IMR-90 (cell line): ENCODE measurements at regions not wholly inside any gene's neighbourhood (a gene's known extent, or its start where the extent isn't known, plus 50 kb on each side); places are given as distances from the start of the nearest gene placed in this dataset.

Source experiments
- ATAC-seq: fragments of 200-7000 bp; cut with Tn5 transposase; 2 replicates; pipeline ENCODE4 v1.9.1; 2020; ENCODE audit warnings: low read depth, mild to moderate bottlenecking, moderate library complexity
- BruUV-seq: library from RNA; stranded (reverse); fragments of 400-500 nt; replicated peaks from 2 replicates; lab custom pipeline; 2021; lab: Mats Ljungman, UMichigan
- CTCF ChIA-PET: fragments of 300-600 bp; formaldehyde crosslinking; extraction: SDS; loops from one replicate; lab custom pipeline; 2021; ENCODE audit warnings: antibody characterized with exemption; lab: Yijun Ruan, JAX
- POLR2A ChIA-PET: fragments of 300-600 bp; sonication (Branson Sonifier 250); formaldehyde crosslinking; loops from one replicate; lab custom pipeline; 2022; ENCODE audit warnings: antibody characterized with exemption; ENCODE audit not compliant: unreplicated experiment; lab: Charles Lee
- DNase-seq: peaks from one replicate; pipeline ENCODE4 v3.0.0; 2013
- H2AFZ ChIP-seq: replicated peaks from 2 replicates; pipeline ENCODE3; 2013; ENCODE audit warnings: low read length, mild to moderate bottlenecking; ENCODE audit not compliant: poor library complexity
- H2AK5ac ChIP-seq: 2 replicates; pipeline ENCODE4 v1.6.1; 2013; ENCODE audit warnings: low read depth, low read length, inconsistent platforms
- H2AK9ac ChIP-seq: replicated peaks from 2 replicates; pipeline ENCODE3; 2013; ENCODE audit warnings: mild to moderate bottlenecking, low read depth, low read length, moderate library complexity; ENCODE audit not compliant: poor library complexity
- H2BK120ac ChIP-seq: 2 replicates; pipeline ENCODE4 v1.6.1; 2013; ENCODE audit warnings: low read depth, low read length, inconsistent platforms
- H2BK15ac ChIP-seq: 3 replicates; pipeline ENCODE4 v1.6.1; 2013; ENCODE audit warnings: low read depth, low read length, inconsistent platforms
- H2BK20ac ChIP-seq: 2 replicates; pipeline ENCODE4 v1.6.1; 2013; ENCODE audit warnings: low read depth, mild to moderate bottlenecking, inconsistent platforms, low read length, moderate library complexity
- H2BK5ac ChIP-seq: 2 replicates; pipeline ENCODE4 v1.6.1; 2013; ENCODE audit warnings: mild to moderate bottlenecking, low read depth, low read length, inconsistent platforms; ENCODE audit not compliant: poor library complexity, severe bottlenecking
- H3K14ac ChIP-seq: replicated peaks from 2 replicates; pipeline ENCODE4 v1.6.1; 2013; ENCODE audit warnings: low read depth, low read length, inconsistent platforms
- H3K18ac ChIP-seq: 2 replicates; pipeline ENCODE4 v1.6.1; 2013; ENCODE audit warnings: low read depth, low read length, control low read depth
- H3K23ac ChIP-seq: 2 replicates; pipeline ENCODE4 v1.6.1; 2013; ENCODE audit warnings: low read depth, low read length, inconsistent platforms
- H3K27ac ChIP-seq: 2 replicates; pipeline ENCODE4 v1.5.1; 2013; ENCODE audit warnings: mild to moderate bottlenecking, control low read depth, low read length; ENCODE audit not compliant: insufficient read depth
- H3K27me3 ChIP-seq: 2 replicates; pipeline ENCODE4 v1.6.1; 2013; ENCODE audit warnings: low read length; ENCODE audit not compliant: control insufficient read depth, insufficient read depth
- H3K36me3 ChIP-seq: 2 replicates; pipeline ENCODE4 v1.6.1; 2013; ENCODE audit warnings: low read length, mixed read lengths; ENCODE audit not compliant: control insufficient read depth, insufficient read depth
- H3K4ac ChIP-seq: 2 replicates; pipeline ENCODE4 v1.6.1; 2013; ENCODE audit warnings: low read depth, low read length, inconsistent platforms
- H3K4me1 ChIP-seq: 2 replicates; pipeline ENCODE4 v1.6.1; 2013; ENCODE audit warnings: low read length, mixed read lengths; ENCODE audit not compliant: control insufficient read depth, insufficient read depth
- H3K4me2 ChIP-seq: 2 replicates; pipeline ENCODE4 v1.6.1; 2013; ENCODE audit warnings: low read depth, mild to moderate bottlenecking, control low read depth, low read length, moderate library complexity
- H3K4me3 ChIP-seq: 2 replicates; pipeline ENCODE4 v1.5.1; 2013; ENCODE audit warnings: low read depth, mild to moderate bottlenecking, control low read depth, low read length, moderate library complexity; ENCODE audit not compliant: insufficient read depth
- H3K56ac ChIP-seq: 2 replicates; pipeline ENCODE4 v1.6.1; 2013; ENCODE audit warnings: low read length, inconsistent platforms; ENCODE audit not compliant: insufficient read depth; ENCODE audit errors: extremely low read depth
- H3K79me1 ChIP-seq, 2 experiments: 2 replicates each; pipeline ENCODE4 v1.6.1; 2013; ENCODE audit warnings: low read length in 2 of 2, inconsistent platforms in 1 of 2, low read depth in 1 of 2
- H3K9ac ChIP-seq: 2 replicates; pipeline ENCODE4 v1.6.1; 2013; ENCODE audit warnings: low read depth, low read length, control low read depth
- H3K9me1 ChIP-seq: 2 replicates; pipeline ENCODE4 v1.6.1; 2013; ENCODE audit warnings: low read length, inconsistent platforms; ENCODE audit not compliant: insufficient read depth
- H3K9me3 ChIP-seq: 2 replicates; pipeline ENCODE4 v1.6.1; 2013; ENCODE audit warnings: low read length; ENCODE audit not compliant: control insufficient read depth, insufficient read depth
- H4K20me1 ChIP-seq: 2 replicates; pipeline ENCODE4 v1.6.1; 2013; ENCODE audit warnings: low read length, inconsistent platforms; ENCODE audit not compliant: insufficient read depth
- H4K5ac ChIP-seq: 2 replicates; pipeline ENCODE4 v1.6.1; 2013; ENCODE audit warnings: mild to moderate bottlenecking, low read depth, low read length, control low read depth
- H4K8ac ChIP-seq, 2 experiments: 2 replicates each; pipeline ENCODE4 v1.6.1; 2013; ENCODE audit warnings: low read depth in 2 of 2, low read length in 2 of 2, control low read depth in 1 of 2, inconsistent platforms in 1 of 2
- H4K91ac ChIP-seq: 2 replicates; pipeline ENCODE4 v1.6.1; 2013; ENCODE audit warnings: low read depth, low read length, inconsistent platforms; ENCODE audit not compliant: insufficient read depth
- CHD1 ChIP-seq: IDR thresholded peaks from 2 replicates; pipeline ENCODE4 v1.6.1; 2012; ENCODE audit warnings: low read depth, low read length, improper control_type of control experiment
- FOS ChIP-seq: fragments of 150-350 bp; IDR thresholded peaks from 2 replicates; pipeline ENCODE4 v1.6.1; 2016; ENCODE audit warnings: low read depth, low read length
- MAFK ChIP-seq: IDR thresholded peaks from 2 replicates; pipeline ENCODE4 v1.6.1; 2012; ENCODE audit warnings: low read depth, low read length, improper control_type of control experiment
- MAZ ChIP-seq: IDR thresholded peaks from 2 replicates; pipeline ENCODE4 v1.6.1; 2012; ENCODE audit warnings: low read depth, mild to moderate bottlenecking, low read length, improper control_type of control experiment, moderate library complexity, borderline replicate concordance
- MXI1 ChIP-seq: IDR thresholded peaks from 2 replicates; pipeline ENCODE4 v1.6.1; 2012; ENCODE audit warnings: low read depth, mild to moderate bottlenecking, low read length, moderate library complexity, borderline replicate concordance
- NFE2L2 ChIP-seq: fragments of 150-350 bp; IDR thresholded peaks from 2 replicates; pipeline ENCODE4 v1.6.1; 2016; ENCODE audit warnings: low read depth, mild to moderate bottlenecking, low read length
- POLR2A ChIP-seq: IDR thresholded peaks from 2 replicates; pipeline ENCODE4 v1.6.1; 2012; ENCODE audit warnings: mild to moderate bottlenecking, low read depth, low read length
- RAD21 ChIP-seq: IDR thresholded peaks from 2 replicates; pipeline ENCODE4 v1.6.1; 2012; ENCODE audit warnings: low read length, improper control_type of control experiment
- WGBS, 2 experiments: methylation state at CpG; one replicate each; pipeline versions ENCODE4 v1.1.5 to v1.1.7; 2013; ENCODE audit warnings: missing lambda C conversion rate in 2 of 2; ENCODE audit not compliant: insufficient read length in 1 of 2; ENCODE audit errors: extremely low coverage in 2 of 2; 5-methylcytosine and 5-hydroxymethylcytosine counted together
- dilution Hi-C: fragments of 300-500 bp; cut with HindIII; formaldehyde crosslinking; loops from one replicate; pipeline ENCODE4 v1.14.3; 2018; ENCODE audit warnings: low sequenced_read_pairs; ENCODE audit not compliant: unreplicated experiment
- in situ Hi-C: fragments of 300-500 bp; cut with MboI; formaldehyde crosslinking; loops from 3 replicates; pipeline ENCODE4 v1.14.3; 2019; ENCODE audit warnings: low sequenced_read_pairs, inconsistent platforms, mixed read lengths
- intact Hi-C: fragments of 100-400 bp; cut with micrococcal nuclease; formaldehyde crosslinking; loops from 2 replicates; pipeline ENCODE4 v1.10.0; 2022
- TF ChIP-seq, protein P1 (sequence below): fragments of 150-350 bp; IDR thresholded peaks from 2 replicates; pipeline ENCODE4 v1.6.1; 2016; ENCODE audit warnings: low read depth, mild to moderate bottlenecking, low read length, moderate library complexity, borderline replicate concordance
- TF ChIP-seq, protein P2 (sequence below): conservative IDR thresholded peaks from 2 replicates; pipeline ENCODE4 v1.5.1; 2012; ENCODE audit warnings: mild to moderate bottlenecking, low read depth, low read length, improper control_type of control experiment

DNA sequence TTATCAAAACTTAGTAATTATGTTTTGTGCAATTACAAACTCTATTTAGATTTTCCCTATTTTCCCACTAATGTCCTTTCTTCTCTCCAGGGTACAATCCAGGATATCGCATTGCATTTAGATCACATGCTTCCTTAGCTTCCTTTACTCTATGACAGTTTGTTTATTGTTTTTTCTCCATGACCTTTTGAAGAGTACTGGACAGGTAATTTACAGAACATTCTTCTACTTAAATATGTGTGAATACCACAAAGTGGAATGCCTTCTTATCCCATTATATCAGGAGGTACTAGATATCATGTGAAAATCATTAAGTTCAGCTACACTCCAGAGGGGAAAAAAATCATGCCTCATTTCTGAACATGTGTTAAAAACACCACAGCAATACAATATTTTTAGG is 776.6 kb upstream of the CDH9 start:
- Histone ChIP-seq H3K4me1 (no peaks in the 10 kb centered on the region), H3K4me3 (no peak overlapping the region), H3K27me3 (no peaks in the 10 kb centered on the region), H3K4me2 (no peak overlapping the region), H2AK9ac (no peak overlapping the region), H3K56ac (no peak overlapping the region), H3K14ac (no peak overlapping the region), H2AFZ (no peak overlapping the region), H4K8ac (no peak overlapping the region), H4K5ac (no peak overlapping the region), H3K27ac (no peak overlapping the region), H3K9me1 (no peaks in the 10 kb centered on the region), H2BK15ac (no peak overlapping the region), H3K18ac (no peak overlapping the region), H3K36me3 (no peaks in the 10 kb centered on the region), H3K4ac (no peak overlapping the region), H4K91ac (no peak overlapping the region), H4K20me1 (no peaks in the 10 kb centered on the region), H2AK5ac (no peak overlapping the region), H3K79me1 (no peaks in the 10 kb centered on the region), H3K9me3 (no peaks in the 10 kb centered on the region; the same call in 1 of the 2 replicates), H3K9ac (no peak overlapping the region), H2BK5ac (no peak overlapping the region), H3K23ac (no peak overlapping the region), H2BK20ac (no peak overlapping the region), H2BK120ac (no peak overlapping the region)
- ChIA-PET POLR2A (no interaction called here), CTCF (no interaction called here)
- no peak for TF ChIP-seq CHD1
- TF ChIP-seq FOS = no peak
- TF ChIP-seq NFE2L2 = no peak
- no peak for TF ChIP-seq RAD21
- TF ChIP-seq, protein P1, sequence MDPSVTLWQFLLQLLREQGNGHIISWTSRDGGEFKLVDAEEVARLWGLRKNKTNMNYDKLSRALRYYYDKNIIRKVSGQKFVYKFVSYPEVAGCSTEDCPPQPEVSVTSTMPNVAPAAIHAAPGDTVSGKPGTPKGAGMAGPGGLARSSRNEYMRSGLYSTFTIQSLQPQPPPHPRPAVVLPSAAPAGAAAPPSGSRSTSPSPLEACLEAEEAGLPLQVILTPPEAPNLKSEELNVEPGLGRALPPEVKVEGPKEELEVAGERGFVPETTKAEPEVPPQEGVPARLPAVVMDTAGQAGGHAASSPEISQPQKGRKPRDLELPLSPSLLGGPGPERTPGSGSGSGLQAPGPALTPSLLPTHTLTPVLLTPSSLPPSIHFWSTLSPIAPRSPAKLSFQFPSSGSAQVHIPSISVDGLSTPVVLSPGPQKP = no peak
- TF ChIP-seq, protein P2, sequence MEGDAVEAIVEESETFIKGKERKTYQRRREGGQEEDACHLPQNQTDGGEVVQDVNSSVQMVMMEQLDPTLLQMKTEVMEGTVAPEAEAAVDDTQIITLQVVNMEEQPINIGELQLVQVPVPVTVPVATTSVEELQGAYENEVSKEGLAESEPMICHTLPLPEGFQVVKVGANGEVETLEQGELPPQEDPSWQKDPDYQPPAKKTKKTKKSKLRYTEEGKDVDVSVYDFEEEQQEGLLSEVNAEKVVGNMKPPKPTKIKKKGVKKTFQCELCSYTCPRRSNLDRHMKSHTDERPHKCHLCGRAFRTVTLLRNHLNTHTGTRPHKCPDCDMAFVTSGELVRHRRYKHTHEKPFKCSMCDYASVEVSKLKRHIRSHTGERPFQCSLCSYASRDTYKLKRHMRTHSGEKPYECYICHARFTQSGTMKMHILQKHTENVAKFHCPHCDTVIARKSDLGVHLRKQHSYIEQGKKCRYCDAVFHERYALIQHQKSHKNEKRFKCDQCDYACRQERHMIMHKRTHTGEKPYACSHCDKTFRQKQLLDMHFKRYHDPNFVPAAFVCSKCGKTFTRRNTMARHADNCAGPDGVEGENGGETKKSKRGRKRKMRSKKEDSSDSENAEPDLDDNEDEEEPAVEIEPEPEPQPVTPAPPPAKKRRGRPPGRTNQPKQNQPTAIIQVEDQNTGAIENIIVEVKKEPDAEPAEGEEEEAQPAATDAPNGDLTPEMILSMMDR = no peak
- TF ChIP-seq POLR2A = no peak
- no peak for TF ChIP-seq MAZ
- TF ChIP-seq MAFK = no peak
- no peak for TF ChIP-seq MXI1
- in situ Hi-C loops = no loop called here
- dilution Hi-C loops = no loop called here
- no TSS peak for BruUV-seq
- intact Hi-C loops = no loop called here
- ATAC-seq (no peak), DNase-seq (no peak)
- WGBS, 2 experiments = no CpG with 5 or more reads among the region's 1 CpG
